Stimulated activated CD4-positive, alpha-beta T cell treated with anti-CD3 and anti-CD28 coated beads, TNF-alpha, amount 100 ng/mL, for 4 hours (primary cell): ENCODE measurements at regions not wholly inside any gene's neighbourhood (a gene's known extent, or its start where the extent isn't known, plus 50 kb on each side); places are given as distances from the start of the nearest gene placed in this dataset.
"Not testable (repeated sequence)": the region's sequence is repeated elsewhere in the genome, so short reads cannot be mapped to it uniquely, and the experiment has no call there.

ENCODE experiments used
- DNase-seq, 3 experiments: peaks; one replicate each; pipeline ENCODE4 v3.0.0-alpha.2; 2020; ENCODE audit warnings: low read depth in 3 of 3

DNA sequence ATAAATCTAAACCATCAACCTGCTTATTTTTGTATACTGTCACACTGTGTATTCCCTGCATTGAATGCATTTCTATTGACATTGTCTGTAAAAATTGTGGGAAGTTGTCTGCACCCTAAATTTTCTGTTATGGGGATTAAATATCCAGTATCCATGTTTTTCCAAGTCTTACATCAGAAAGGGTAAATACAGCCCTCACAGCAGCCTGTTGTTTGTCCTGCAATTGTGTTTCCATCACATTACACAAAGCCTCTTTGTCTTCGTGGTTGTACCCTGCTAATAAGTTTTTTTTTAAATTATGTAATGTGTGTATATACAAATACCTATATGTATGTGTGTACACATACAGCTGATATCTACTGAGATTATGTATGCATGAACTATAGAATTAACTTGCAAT, 109.2 kb upstream of the PTPN20 start:
- not testable (repeated sequence) for DNase-seq

DNA sequence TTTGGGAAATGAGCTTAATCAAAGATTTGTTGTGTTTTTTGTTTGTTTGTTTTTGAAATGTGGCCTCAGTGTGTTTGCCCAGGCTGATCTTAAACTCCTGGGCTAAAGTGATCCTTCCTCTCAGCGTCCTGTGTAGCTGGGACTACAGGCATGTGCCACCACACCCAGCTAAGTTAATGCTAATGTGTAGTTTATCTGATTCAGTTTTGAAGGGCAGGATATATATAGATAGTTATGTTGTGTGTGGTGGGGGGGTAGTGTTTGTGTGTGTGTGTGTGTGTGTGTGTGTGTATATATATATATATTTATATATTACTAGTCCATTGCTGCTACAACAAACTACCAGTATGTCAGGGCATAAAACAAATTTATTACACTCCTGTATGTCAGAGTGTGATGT, 108.1 kb upstream of the PTPN20 start:
- not testable (repeated sequence) for DNase-seq

DNA sequence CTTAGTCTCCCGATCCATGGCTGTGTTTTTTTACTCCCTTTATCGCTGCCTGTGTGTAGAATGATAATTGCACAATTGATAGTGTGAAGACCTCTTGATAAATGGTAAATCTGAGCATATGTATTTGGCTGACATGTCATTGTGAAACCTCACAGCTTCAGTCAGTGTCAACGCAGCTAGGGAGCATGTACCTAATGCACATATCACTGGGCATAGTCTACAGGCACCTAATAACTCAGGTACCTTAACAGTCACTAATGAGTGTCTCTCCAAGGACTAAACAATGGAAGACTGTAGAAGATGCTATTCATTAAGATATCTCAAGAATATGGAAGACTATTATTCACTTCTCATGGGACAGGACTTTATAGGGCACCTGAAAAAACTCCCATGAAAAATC, 101.0 kb upstream of the PTPN20 start:
- DNase-seq = not testable (repeated sequence)

DNA sequence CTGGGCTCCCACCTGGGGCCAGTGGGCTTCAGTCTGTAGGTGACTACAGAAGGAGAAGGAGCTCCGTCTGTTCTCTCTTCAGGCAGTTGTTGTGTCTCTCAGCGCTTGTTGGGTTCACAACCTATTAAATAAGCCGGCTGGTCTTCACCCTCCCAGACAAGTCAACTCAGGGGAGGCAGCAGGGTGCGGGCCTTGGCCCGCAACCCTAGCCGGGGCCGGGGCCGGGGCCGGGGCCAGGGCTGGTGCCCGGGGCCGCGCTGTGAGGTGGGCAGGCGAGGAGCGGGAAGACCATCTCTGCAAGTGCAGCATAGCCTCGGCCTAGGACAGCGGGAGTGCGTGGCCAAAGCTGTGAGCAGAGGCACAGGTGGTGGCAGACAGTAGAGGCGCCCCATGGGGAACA, 95.1 kb upstream of the PTPN20 start:
- not testable (repeated sequence) for DNase-seq

DNA sequence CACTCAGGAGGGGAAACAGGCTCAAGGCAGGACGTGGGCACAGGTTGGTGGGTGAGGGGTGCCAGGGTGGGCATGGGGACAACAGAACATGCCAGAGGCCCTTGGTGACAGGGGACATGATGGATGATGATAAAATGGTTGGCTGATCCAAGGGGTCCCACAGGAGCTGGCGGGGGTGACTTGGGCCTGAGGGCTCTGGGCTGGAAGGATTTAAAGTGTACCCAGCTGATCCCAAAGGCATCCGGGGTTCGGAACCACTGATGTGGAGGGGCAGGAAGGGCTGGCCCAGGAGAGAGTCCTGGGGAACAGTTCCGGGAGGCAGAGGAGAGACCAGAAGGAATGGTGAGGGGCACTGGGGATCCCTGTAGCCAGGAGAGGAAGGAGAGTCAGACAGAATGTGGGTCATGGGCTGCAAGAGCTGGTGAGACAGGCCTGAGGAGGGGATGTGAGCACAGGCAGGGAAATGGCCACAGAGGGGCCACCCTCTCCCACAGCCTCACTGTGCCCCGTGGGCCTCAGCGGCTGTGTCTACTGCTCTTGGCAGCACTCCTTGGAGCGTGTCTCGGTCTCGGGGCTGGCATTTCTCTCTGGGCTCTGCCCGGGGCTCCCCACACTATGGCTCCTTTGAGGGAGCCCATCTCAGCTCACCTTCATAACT, 70.7 kb upstream of the PTPN20 start:
- DNase-seq = not testable (repeated sequence)

DNA sequence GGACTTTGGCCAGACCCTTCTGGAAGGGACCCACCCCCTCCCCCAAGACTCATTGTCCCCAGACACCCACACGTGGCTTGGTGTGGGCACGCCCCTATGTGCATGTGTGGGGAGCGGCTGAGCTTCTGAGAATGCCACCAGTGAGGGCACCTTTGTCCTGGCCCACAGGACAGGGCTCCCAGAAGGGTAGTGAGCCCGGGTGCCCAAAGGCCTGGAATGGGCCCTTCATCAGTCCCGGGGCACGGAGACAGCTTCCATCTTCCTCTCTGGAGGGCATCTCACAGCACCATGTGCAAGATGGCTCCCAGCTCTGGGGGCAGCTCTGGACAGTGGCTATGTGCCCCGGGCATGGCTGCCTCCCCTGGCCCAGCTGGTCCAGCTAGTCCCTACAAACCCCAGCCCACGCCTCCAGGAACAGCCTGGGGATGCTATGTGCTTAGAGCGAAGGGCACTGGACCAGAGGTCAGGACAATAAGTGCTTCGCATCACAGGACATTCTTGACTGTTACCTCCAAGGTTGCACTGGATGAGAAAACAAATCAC, 70.1 kb upstream of the PTPN20 start:
- not testable (repeated sequence) for DNase-seq

DNA sequence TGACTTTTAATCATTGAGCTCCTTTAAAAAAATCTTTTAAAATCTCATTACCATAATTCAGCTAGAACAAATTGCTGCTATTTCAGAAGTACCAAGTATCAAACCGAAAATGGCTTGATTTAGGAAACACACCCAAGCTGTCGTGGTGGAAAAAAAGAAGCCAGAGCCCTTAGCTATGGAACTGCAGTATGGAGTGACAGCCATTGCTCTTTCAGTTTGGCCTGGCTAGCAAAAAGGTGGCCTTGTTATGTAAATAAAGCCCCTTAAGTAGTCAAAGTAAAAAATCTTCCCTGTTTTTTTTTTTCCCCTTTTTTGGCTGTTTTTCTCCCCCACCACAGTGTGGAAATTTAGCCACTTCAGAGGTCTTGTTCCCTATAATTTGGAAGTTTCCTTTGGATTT, 66.0 kb upstream of the PTPN20 start:
- not testable (repeated sequence) for DNase-seq

DNA sequence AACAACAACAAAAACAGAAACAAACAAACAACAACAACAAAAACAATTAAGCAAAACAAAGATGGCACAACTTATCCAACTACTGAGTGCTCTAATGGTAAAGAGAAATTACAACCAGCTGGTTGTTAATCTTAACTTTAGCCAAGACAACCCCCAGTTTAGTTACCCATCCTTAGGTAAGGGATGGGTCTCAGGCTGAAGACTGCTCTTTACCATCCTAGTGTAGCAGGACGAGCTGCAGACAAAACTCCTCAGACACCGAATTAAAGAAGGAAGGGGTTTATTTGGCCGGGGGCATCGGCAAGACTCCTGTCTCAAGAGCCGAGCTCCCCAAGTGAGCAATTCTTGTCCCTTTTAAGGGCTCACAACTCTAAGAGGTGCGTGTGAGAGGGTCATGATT, 65.6 kb upstream of the PTPN20 start:
- DNase-seq = not testable (repeated sequence)

DNA sequence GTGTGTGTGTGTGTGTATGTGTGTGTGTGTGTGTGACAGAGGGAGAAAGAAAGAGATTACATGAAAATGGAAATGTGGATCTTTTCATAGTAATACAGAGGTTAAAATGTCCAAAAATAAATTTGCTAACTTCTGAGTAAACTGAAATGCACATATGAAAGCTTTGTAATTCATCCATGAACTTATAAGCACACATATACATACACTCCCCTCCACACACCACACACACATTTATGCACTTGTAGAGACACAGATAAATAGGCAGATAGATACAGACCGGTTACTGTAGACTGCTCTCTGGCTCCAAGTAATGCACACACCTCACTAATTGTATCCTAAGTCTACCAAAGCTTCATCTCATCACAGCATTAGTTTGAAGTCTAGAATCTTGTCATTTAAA, 50.5 kb upstream of the PTPN20 start:
- DNase-seq = not testable (repeated sequence)
